PC-3 (cell line): ENCODE measurements at regions not wholly inside any gene's neighbourhood (a gene's known extent, or its start where the extent isn't known, plus 50 kb on each side); places are given as distances from the start of the nearest gene placed in this dataset.

ENCODE experiments used
- ATAC-seq: fragments of 200-7000 bp; cut with Tn5 transposase; 2 replicates; pipeline ENCODE4 v1.9.1; 2020; ENCODE audit warnings: mild to moderate bottlenecking, moderate library complexity
- BruUV-seq: library from RNA; stranded (reverse); fragments of 400-500 nt; replicated peaks from 2 replicates; lab custom pipeline; 2021; lab: Mats Ljungman, UMichigan
- CTCF ChIA-PET: fragments of 300-600 bp; sonication (Branson Sonifier 250); formaldehyde crosslinking; loops from one replicate; lab custom pipeline; 2022; ENCODE audit warnings: antibody characterized with exemption; lab: Charles Lee
- POLR2A ChIA-PET: fragments of 300-600 bp; sonication (Branson Sonifier 250); formaldehyde crosslinking; loops from one replicate; lab custom pipeline; 2022; ENCODE audit warnings: antibody characterized with exemption; ENCODE audit not compliant: unreplicated experiment; lab: Charles Lee
- DNase-seq: peaks from one replicate; pipeline ENCODE4 v3.0.0-alpha.2; 2015
- H2AFZ ChIP-seq: fragments of 300-600 bp; sonication (generic); 2 replicates; pipeline ENCODE4 v1.6.0; 2016; ENCODE audit warnings: antibody characterized with exemption, low read length
- H3F3A ChIP-seq: fragments of 300-600 bp; sonication (generic); one replicate; pipeline ENCODE4 v1.6.0; 2017; ENCODE audit warnings: antibody characterized with exemption, low read length, control low read depth, mild to moderate bottlenecking; ENCODE audit not compliant: unreplicated experiment
- H3K27ac ChIP-seq: fragments of 300-600 bp; sonication (generic); 2 replicates; pipeline ENCODE4 v1.5.1; 2016; ENCODE audit warnings: mild to moderate bottlenecking, low read length
- H3K27me3 ChIP-seq: fragments of 300-600 bp; sonication (generic); 2 replicates; pipeline ENCODE4 v1.6.1; 2016; ENCODE audit warnings: low read length, mixed read lengths
- H3K36me3 ChIP-seq: fragments of 300-600 bp; sonication (generic); 2 replicates; pipeline ENCODE4 v1.6.1; 2016; ENCODE audit warnings: low read depth, mixed run types, low read length, mixed read lengths
- H3K4me1 ChIP-seq: fragments of 300-600 bp; sonication (generic); 2 replicates; pipeline ENCODE4 v1.5.1; 2016; ENCODE audit warnings: low read length; ENCODE audit not compliant: insufficient read depth
- H3K4me2 ChIP-seq: fragments of 300-600 bp; sonication (generic); 2 replicates; pipeline ENCODE4 v1.6.0; 2016; ENCODE audit warnings: low read length
- H3K4me3 ChIP-seq: fragments of 300-600 bp; sonication (generic); 2 replicates; pipeline ENCODE4 v1.5.1; 2016; ENCODE audit warnings: mild to moderate bottlenecking, low read length, mixed read lengths
- H3K79me2 ChIP-seq: fragments of 300-600 bp; sonication (generic); 2 replicates; pipeline ENCODE4 v1.6.1; 2017; ENCODE audit warnings: low read length, mixed read lengths
- H3K9ac ChIP-seq: fragments of 300-600 bp; sonication (generic); 2 replicates; pipeline ENCODE4 v1.6.0; 2016; ENCODE audit warnings: mild to moderate bottlenecking, low read length
- H3K9me2 ChIP-seq: fragments of 300-600 bp; sonication (generic); replicated peaks from 2 replicates; pipeline ENCODE4 v1.6.1; 2016; ENCODE audit warnings: mixed run types, low read length, mixed read lengths
- H3K9me3 ChIP-seq: fragments of 300-600 bp; sonication (generic); 2 replicates; pipeline ENCODE4 v1.6.1; 2016; ENCODE audit warnings: low read length, mixed read lengths
- H4K20me1 ChIP-seq: fragments of 300-600 bp; sonication (generic); 2 replicates; pipeline ENCODE4 v1.6.1; 2016; ENCODE audit warnings: low read length, mixed read lengths
- CTCF ChIP-seq: fragments of 300-600 bp; sonication (generic); conservative IDR thresholded peaks from 2 replicates; pipeline ENCODE4 v1.5.1; 2017; ENCODE audit warnings: antibody characterized with exemption, low read depth, mild to moderate bottlenecking, low read length
- EZH2 ChIP-seq: fragments of 300-600 bp; sonication (generic); IDR thresholded peaks from one replicate; pipeline ENCODE4 v1.6.1; 2017; ENCODE audit warnings: antibody characterized with exemption, mild to moderate bottlenecking, low read length; ENCODE audit not compliant: unreplicated experiment
- EZH2phosphoT487 ChIP-seq: fragments of 300-600 bp; sonication (generic); IDR thresholded peaks from 2 replicates; pipeline ENCODE4 v1.6.1; 2018; ENCODE audit warnings: mild to moderate bottlenecking, antibody characterized with exemption, low read length, borderline replicate concordance
- intact Hi-C: fragments of 100-400 bp; cut with micrococcal nuclease; formaldehyde crosslinking; loops from 2 replicates; pipeline ENCODE4 v1.9.0; 2023

GRCh38 chr1:81174811-81175476 lies 625.8 kb upstream of the ADGRL2 start:
- peak overlapping the region; percentile 47 for H3K27ac ChIP-seq
- no peaks in the 10 kb centered on the region for H3K9me2 ChIP-seq
- peaks cover 26% of the 10 kb centered on the region for H3K4me1 ChIP-seq
- ATAC-seq (peak; percentile 88), DNase-seq (peak; percentile 98)
- no peak for TF ChIP-seq EZH2phosphoT487
- peak; percentile 52 for TF ChIP-seq CTCF
- TF ChIP-seq EZH2, result no peak
- H3K36me3 ChIP-seq, result no peaks in the 10 kb centered on the region
- ChIA-PET CTCF (no interaction called here), POLR2A (no interaction called here)
- no peaks in the 10 kb centered on the region for H3K9me3 ChIP-seq
- H2AFZ ChIP-seq, result no peak overlapping the region
- no peaks in the 10 kb centered on the region for H3K79me2 ChIP-seq
- H3F3A ChIP-seq, result no peaks in the 10 kb centered on the region
- H3K4me3 ChIP-seq, result no peak overlapping the region
- no peaks in the 10 kb centered on the region for H3K27me3 ChIP-seq
- BruUV-seq, result no TSS peak
- no peak overlapping the region for H3K9ac ChIP-seq
- H4K20me1 ChIP-seq, result no peaks in the 10 kb centered on the region
- 0 out of 2 replicates have a peak overlapping the region, but pooled peaks have one; percentile 2 for H3K4me2 ChIP-seq
- intact Hi-C loops, result no loop called here

GRCh38 chr1:81174052-81174451 lies 626.7 kb upstream of the ADGRL2 start:
- TF ChIP-seq EZH2phosphoT487 (no peak), EZH2 (no peak), CTCF (no peak)
- Histone ChIP-seq H2AFZ (no peak overlapping the region), H3K4me2 (no peak overlapping the region), H3K36me3 (no peaks in the 10 kb centered on the region), H3F3A (no peaks in the 10 kb centered on the region), H3K4me3 (no peak overlapping the region), H3K4me1 (peaks cover 21% of the 10 kb centered on the region), H3K9ac (no peak overlapping the region), H3K79me2 (no peaks in the 10 kb centered on the region), H4K20me1 (no peaks in the 10 kb centered on the region), H3K27ac (peak overlapping the region; percentile 25), H3K9me2 (no peaks in the 10 kb centered on the region), H3K9me3 (no peaks in the 10 kb centered on the region), H3K27me3 (no peaks in the 10 kb centered on the region)
- intact Hi-C loops, result no loop called here
- ChIA-PET POLR2A (no interaction called here), CTCF (no interaction called here)
- DNase-seq (peak; percentile 54), ATAC-seq (no peak)
- BruUV-seq, result no TSS peak

GRCh38 chr1:81172483-81172882 lies 628.3 kb upstream of the ADGRL2 start:
- BruUV-seq, result no TSS peak
- no peak overlapping the region for H3K27ac ChIP-seq
- intact Hi-C loops, result no loop called here
- H3K4me1 ChIP-seq, result peaks cover 18% of the 10 kb centered on the region
- H3K9ac ChIP-seq, result no peak overlapping the region
- no peaks in the 10 kb centered on the region for H3F3A ChIP-seq
- ATAC-seq, result no peak
- H3K4me2 ChIP-seq, result no peak overlapping the region
- no peaks in the 10 kb centered on the region for H3K79me2 ChIP-seq
- H3K9me2 ChIP-seq, result no peaks in the 10 kb centered on the region
- TF ChIP-seq EZH2, result no peak
- TF ChIP-seq CTCF, result no peak
- H4K20me1 ChIP-seq, result no peaks in the 10 kb centered on the region
- H2AFZ ChIP-seq, result no peak overlapping the region
- H3K9me3 ChIP-seq, result no peaks in the 10 kb centered on the region
- POLR2A ChIA-PET, result no interaction called here
- CTCF ChIA-PET, result no interaction called here
- no peak for DNase-seq
- H3K36me3 ChIP-seq, result no peaks in the 10 kb centered on the region
- no peak overlapping the region for H3K4me3 ChIP-seq
- no peaks in the 10 kb centered on the region for H3K27me3 ChIP-seq
